GM23338 (cell line): ENCODE measurements at regions not wholly inside any gene's neighbourhood (a gene's known extent, or its start where the extent isn't known, plus 50 kb on each side); places are given as distances from the start of the nearest gene placed in this dataset.

Source experiments
- ATAC-seq: fragments of 200-7000 bp; cut with Tn5 transposase; 3 replicates; pipeline ENCODE4 v1.9.1; 2020
- DNase-seq: peaks from one replicate; pipeline ENCODE4 v3.0.0-alpha.2; 2015; ENCODE audit warnings: low spot score
- H2AFZ ChIP-seq: fragments of 200-600 bp; sonication (generic); 2 replicates; pipeline ENCODE4 v1.8.0; 2016; ENCODE audit warnings: antibody characterized with exemption, mild to moderate bottlenecking, moderate library complexity
- H3F3A ChIP-seq: fragments of 200-600 bp; sonication (generic); replicated peaks from 2 replicates; pipeline ENCODE4 v1.8.0; 2017; ENCODE audit warnings: antibody characterized with exemption, mixed run types, low read depth
- H3K27ac ChIP-seq: fragments of 200-600 bp; sonication (generic); 2 replicates; pipeline ENCODE4 v1.6.1; 2016; ENCODE audit warnings: low read depth
- H3K27me3 ChIP-seq: fragments of 200-600 bp; sonication (generic); 2 replicates; pipeline ENCODE4 v1.8.0; 2016; ENCODE audit warnings: mild to moderate bottlenecking, mixed run types, moderate library complexity; ENCODE audit not compliant: insufficient read depth
- H3K36me3 ChIP-seq: fragments of 200-600 bp; sonication (generic); 2 replicates; pipeline ENCODE4 v1.8.0; 2016; ENCODE audit warnings: mild to moderate bottlenecking; ENCODE audit not compliant: insufficient read depth
- H3K4me1 ChIP-seq: fragments of 200-600 bp; sonication (generic); 2 replicates; pipeline ENCODE4 v1.8.0; 2016; ENCODE audit warnings: mild to moderate bottlenecking, moderate library complexity; ENCODE audit not compliant: insufficient read depth
- H3K4me2 ChIP-seq: fragments of 200-600 bp; sonication (generic); 2 replicates; pipeline ENCODE4 v1.7.1; 2017; ENCODE audit warnings: mixed run types
- H3K4me3 ChIP-seq: fragments of 200-600 bp; sonication (generic); 2 replicates; pipeline ENCODE4 v1.6.1; 2016; ENCODE audit warnings: mixed run types
- H3K79me2 ChIP-seq: fragments of 200-600 bp; sonication (generic); replicated peaks from 2 replicates; pipeline ENCODE4 v1.8.0; 2017; ENCODE audit warnings: mild to moderate bottlenecking; ENCODE audit not compliant: insufficient read depth
- H3K9me2 ChIP-seq: fragments of 200-600 bp; sonication (generic); 2 replicates; pipeline ENCODE4 v1.8.0; 2017; ENCODE audit not compliant: insufficient read depth
- H4K20me1 ChIP-seq: fragments of 200-600 bp; sonication (generic); replicated peaks from 2 replicates; pipeline ENCODE4 v1.8.0; 2017; ENCODE audit warnings: mild to moderate bottlenecking; ENCODE audit not compliant: insufficient read depth
- H3K27ac Mint-ChIP-seq: 2 replicates; pipeline ENCODE4 v1.8.0; 2020; ENCODE audit warnings: inconsistent platforms, mild to moderate bottlenecking, moderate library complexity, mixed read lengths
- H3K27me3 Mint-ChIP-seq: 3 replicates; pipeline ENCODE4 v1.8.0; 2022; ENCODE audit warnings: low read depth, mild to moderate bottlenecking, moderate library complexity, mixed read lengths, inconsistent platforms; ENCODE audit not compliant: insufficient read depth, poor library complexity
- H3K36me3 Mint-ChIP-seq: 3 replicates; pipeline ENCODE4 v1.8.0; 2021; ENCODE audit warnings: low read depth, mild to moderate bottlenecking, inconsistent platforms, moderate library complexity, mixed read lengths
- H3K4me1 Mint-ChIP-seq: 3 replicates; pipeline ENCODE4 v1.8.0; 2020; ENCODE audit warnings: mild to moderate bottlenecking, inconsistent platforms, mixed read lengths
- H3K4me3 Mint-ChIP-seq: 3 replicates; pipeline ENCODE4 v1.8.0; 2021; ENCODE audit warnings: moderate library complexity, mild to moderate bottlenecking, inconsistent platforms, mixed read lengths
- H3K9me3 Mint-ChIP-seq: 3 replicates; pipeline ENCODE4 v1.8.0; 2020; ENCODE audit warnings: moderate library complexity, mild to moderate bottlenecking, inconsistent platforms, mixed read lengths
- CREB1 ChIP-seq: fragments of 250-450 bp; sonication (Bioruptor Pico); IDR thresholded peaks from 2 replicates; pipeline ENCODE4 v1.5.0; 2020; ENCODE audit warnings: low read depth, mild to moderate bottlenecking, moderate library complexity
- EZH2 ChIP-seq: fragments of 200-600 bp; sonication (generic); IDR thresholded peaks from one replicate; pipeline ENCODE4 v1.8.0; 2017; ENCODE audit warnings: antibody characterized with exemption, mild to moderate bottlenecking, low read depth; ENCODE audit not compliant: unreplicated experiment
- EZH2phosphoT487 ChIP-seq: fragments of 200-600 bp; sonication (generic); IDR thresholded peaks from one replicate; pipeline ENCODE4 v1.8.1; 2018; ENCODE audit warnings: antibody characterized with exemption; ENCODE audit not compliant: unreplicated experiment
- JUNB ChIP-seq: IDR thresholded peaks from one replicate; pipeline ENCODE4 v1.6.1; 2016; ENCODE audit warnings: antibody characterized with exemption; ENCODE audit not compliant: unreplicated experiment
- NANOG ChIP-seq: IDR thresholded peaks from 2 replicates; pipeline ENCODE4 v1.6.1; 2016; ENCODE audit warnings: antibody characterized with exemption, borderline replicate concordance
- POLR2AphosphoS5 ChIP-seq: IDR thresholded peaks from 2 replicates; pipeline ENCODE4 v1.6.1; 2016; ENCODE audit warnings: antibody characterized with exemption, low read depth
- STAT1 ChIP-seq: IDR thresholded peaks from one replicate; pipeline ENCODE4 v1.6.1; 2016; ENCODE audit warnings: antibody characterized with exemption; ENCODE audit not compliant: unreplicated experiment
- ZNF114 ChIP-seq: fragments of 250-450 bp; sonication (Bioruptor Pico); IDR thresholded peaks from 2 replicates; pipeline ENCODE4 v1.5.0; 2020; ENCODE audit warnings: mild to moderate bottlenecking, moderate library complexity
- ZNF331 ChIP-seq: fragments of 250-450 bp; sonication (Bioruptor Pico); IDR thresholded peaks from 2 replicates; pipeline ENCODE4 v1.5.0; 2020; ENCODE audit warnings: low read depth, mild to moderate bottlenecking, moderate library complexity
- TF ChIP-seq, protein P1 (sequence below), 2 experiments: fragments of 200-600 bp in 1 of 2; sonication (generic) in 1 of 2; conservative IDR thresholded peaks; 2 replicates each; pipeline versions ENCODE4 v1.5.1 to v1.6.1; 2016 to 2017; ENCODE audit warnings: antibody characterized with exemption in 2 of 2, low read depth in 2 of 2, mild to moderate bottlenecking in 2 of 2, moderate library complexity in 1 of 2
- TF ChIP-seq, protein P2 (sequence below): fragments of 250-450 bp; sonication (Bioruptor Pico); IDR thresholded peaks from 2 replicates; pipeline ENCODE4 v1.5.0; 2020; ENCODE audit warnings: mild to moderate bottlenecking, moderate library complexity
- TF ChIP-seq, protein P3 (sequence below): IDR thresholded peaks from 2 replicates; pipeline ENCODE4 v1.6.1; 2016; ENCODE audit warnings: antibody characterized with exemption
- TF ChIP-seq, protein P4 (sequence below): IDR thresholded peaks from one replicate; pipeline ENCODE4 v1.6.1; 2018; ENCODE audit warnings: antibody characterized with exemption; ENCODE audit not compliant: unreplicated experiment

DNA sequence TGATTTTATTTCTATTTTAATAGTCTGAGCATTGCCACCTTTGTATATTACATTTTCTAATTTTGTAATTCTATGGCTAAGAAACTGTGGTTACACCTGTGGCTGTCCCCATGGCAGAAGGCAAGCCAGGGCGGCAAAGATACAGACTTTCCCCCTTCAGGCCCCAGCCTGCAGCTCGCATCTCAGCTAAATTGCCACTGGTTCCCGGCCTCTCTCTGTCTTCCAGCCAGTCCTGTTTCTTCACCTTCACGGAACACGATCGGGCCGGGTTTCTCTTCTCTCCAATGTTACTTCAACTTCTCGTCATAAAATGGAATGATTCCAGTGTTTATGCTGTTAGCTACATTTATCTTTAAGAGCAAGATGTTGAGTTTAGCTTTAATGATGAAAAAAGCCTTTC lies 124.5 kb upstream of the ZNF507 start:
- Histone ChIP-seq H3K27ac (no peak overlapping the region), H3K4me2 (no peak overlapping the region), H3K36me3 (no peaks in the 10 kb centered on the region), H3K79me2 (no peaks in the 10 kb centered on the region), H3K27me3 (peaks cover 24% of the 10 kb centered on the region), H3K4me3 (no peak overlapping the region), H3K4me1 (no peaks in the 10 kb centered on the region; the same call in 1 of the 2 replicates), H2AFZ (no peak overlapping the region), H3F3A (no peaks in the 10 kb centered on the region), H3K9me2 (no peaks in the 10 kb centered on the region), H4K20me1 (no peaks in the 10 kb centered on the region)
- Mint-ChIP-seq H3K9me3 (no peaks in the 10 kb centered on the region), H3K4me3 (no peak overlapping the region), H3K27me3 (peaks cover 21% of the 10 kb centered on the region), H3K27ac (no peak overlapping the region), H3K4me1 (peaks cover 4% of the 10 kb centered on the region; the same call in 1 of the 3 replicates), H3K36me3 (no peaks in the 10 kb centered on the region)
- DNase-seq (no peak), ATAC-seq (no peak)
- TF ChIP-seq, protein P1, sequence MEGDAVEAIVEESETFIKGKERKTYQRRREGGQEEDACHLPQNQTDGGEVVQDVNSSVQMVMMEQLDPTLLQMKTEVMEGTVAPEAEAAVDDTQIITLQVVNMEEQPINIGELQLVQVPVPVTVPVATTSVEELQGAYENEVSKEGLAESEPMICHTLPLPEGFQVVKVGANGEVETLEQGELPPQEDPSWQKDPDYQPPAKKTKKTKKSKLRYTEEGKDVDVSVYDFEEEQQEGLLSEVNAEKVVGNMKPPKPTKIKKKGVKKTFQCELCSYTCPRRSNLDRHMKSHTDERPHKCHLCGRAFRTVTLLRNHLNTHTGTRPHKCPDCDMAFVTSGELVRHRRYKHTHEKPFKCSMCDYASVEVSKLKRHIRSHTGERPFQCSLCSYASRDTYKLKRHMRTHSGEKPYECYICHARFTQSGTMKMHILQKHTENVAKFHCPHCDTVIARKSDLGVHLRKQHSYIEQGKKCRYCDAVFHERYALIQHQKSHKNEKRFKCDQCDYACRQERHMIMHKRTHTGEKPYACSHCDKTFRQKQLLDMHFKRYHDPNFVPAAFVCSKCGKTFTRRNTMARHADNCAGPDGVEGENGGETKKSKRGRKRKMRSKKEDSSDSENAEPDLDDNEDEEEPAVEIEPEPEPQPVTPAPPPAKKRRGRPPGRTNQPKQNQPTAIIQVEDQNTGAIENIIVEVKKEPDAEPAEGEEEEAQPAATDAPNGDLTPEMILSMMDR (conservative IDR thresholded peaks at IDR 0.05; ENCODE audit: low read depth in 2 of 2), result no peak
- TF ChIP-seq POLR2AphosphoS5 (no peak), CREB1 (no peak), ZNF114 (no peak), ZNF331 (no peak), EZH2 (no peak), JUNB (no peak), EZH2phosphoT487 (no peak), NANOG (no peak), STAT1 (no peak)
- TF ChIP-seq, protein P2, sequence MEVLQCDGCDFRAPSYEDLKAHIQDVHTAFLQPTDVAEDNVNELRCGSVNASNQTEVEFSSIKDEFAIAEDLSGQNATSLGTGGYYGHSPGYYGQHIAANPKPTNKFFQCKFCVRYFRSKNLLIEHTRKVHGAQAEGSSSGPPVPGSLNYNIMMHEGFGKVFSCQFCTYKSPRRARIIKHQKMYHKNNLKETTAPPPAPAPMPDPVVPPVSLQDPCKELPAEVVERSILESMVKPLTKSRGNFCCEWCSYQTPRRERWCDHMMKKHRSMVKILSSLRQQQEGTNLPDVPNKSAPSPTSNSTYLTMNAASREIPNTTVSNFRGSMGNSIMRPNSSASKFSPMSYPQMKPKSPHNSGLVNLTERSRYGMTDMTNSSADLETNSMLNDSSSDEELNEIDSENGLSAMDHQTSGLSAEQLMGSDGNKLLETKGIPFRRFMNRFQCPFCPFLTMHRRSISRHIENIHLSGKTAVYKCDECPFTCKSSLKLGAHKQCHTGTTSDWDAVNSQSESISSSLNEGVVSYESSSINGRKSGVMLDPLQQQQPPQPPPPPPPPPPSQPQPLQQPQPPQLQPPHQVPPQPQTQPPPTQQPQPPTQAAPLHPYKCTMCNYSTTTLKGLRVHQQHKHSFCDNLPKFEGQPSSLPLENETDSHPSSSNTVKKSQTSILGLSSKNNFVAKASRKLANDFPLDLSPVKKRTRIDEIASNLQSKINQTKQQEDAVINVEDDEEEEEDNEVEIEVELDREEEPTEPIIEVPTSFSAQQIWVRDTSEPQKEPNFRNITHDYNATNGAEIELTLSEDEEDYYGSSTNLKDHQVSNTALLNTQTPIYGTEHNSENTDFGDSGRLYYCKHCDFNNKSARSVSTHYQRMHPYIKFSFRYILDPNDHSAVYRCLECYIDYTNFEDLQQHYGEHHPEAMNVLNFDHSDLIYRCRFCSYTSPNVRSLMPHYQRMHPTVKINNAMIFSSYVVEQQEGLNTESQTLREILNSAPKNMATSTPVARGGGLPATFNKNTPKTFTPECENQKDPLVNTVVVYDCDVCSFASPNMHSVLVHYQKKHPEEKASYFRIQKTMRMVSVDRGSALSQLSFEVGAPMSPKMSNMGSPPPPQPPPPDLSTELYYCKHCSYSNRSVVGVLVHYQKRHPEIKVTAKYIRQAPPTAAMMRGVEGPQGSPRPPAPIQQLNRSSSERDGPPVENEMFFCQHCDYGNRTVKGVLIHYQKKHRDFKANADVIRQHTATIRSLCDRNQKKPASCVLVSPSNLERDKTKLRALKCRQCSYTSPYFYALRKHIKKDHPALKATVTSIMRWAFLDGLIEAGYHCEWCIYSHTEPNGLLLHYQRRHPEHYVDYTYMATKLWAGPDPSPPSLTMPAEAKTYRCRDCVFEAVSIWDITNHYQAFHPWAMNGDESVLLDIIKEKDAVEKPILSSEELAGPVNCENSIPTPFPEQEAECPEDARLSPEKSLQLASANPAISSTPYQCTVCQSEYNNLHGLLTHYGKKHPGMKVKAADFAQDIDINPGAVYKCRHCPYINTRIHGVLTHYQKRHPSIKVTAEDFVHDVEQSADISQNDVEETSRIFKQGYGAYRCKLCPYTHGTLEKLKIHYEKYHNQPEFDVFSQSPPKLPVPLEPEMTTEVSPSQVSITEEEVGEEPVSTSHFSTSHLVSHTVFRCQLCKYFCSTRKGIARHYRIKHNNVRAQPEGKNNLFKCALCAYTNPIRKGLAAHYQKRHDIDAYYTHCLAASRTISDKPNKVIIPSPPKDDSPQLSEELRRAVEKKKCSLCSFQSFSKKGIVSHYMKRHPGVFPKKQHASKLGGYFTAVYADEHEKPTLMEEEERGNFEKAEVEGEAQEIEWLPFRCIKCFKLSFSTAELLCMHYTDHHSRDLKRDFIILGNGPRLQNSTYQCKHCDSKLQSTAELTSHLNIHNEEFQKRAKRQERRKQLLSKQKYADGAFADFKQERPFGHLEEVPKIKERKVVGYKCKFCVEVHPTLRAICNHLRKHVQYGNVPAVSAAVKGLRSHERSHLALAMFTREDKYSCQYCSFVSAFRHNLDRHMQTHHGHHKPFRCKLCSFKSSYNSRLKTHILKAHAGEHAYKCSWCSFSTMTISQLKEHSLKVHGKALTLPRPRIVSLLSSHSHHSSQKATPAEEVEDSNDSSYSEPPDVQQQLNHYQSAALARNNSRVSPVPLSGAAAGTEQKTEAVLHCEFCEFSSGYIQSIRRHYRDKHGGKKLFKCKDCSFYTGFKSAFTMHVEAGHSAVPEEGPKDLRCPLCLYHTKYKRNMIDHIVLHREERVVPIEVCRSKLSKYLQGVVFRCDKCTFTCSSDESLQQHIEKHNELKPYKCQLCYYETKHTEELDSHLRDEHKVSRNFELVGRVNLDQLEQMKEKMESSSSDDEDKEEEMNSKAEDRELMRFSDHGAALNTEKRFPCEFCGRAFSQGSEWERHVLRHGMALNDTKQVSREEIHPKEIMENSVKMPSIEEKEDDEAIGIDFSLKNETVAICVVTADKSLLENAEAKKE, result no peak
- TF ChIP-seq, protein P3, sequence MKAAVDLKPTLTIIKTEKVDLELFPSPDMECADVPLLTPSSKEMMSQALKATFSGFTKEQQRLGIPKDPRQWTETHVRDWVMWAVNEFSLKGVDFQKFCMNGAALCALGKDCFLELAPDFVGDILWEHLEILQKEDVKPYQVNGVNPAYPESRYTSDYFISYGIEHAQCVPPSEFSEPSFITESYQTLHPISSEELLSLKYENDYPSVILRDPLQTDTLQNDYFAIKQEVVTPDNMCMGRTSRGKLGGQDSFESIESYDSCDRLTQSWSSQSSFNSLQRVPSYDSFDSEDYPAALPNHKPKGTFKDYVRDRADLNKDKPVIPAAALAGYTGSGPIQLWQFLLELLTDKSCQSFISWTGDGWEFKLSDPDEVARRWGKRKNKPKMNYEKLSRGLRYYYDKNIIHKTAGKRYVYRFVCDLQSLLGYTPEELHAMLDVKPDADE, result no peak
- TF ChIP-seq, protein P4, sequence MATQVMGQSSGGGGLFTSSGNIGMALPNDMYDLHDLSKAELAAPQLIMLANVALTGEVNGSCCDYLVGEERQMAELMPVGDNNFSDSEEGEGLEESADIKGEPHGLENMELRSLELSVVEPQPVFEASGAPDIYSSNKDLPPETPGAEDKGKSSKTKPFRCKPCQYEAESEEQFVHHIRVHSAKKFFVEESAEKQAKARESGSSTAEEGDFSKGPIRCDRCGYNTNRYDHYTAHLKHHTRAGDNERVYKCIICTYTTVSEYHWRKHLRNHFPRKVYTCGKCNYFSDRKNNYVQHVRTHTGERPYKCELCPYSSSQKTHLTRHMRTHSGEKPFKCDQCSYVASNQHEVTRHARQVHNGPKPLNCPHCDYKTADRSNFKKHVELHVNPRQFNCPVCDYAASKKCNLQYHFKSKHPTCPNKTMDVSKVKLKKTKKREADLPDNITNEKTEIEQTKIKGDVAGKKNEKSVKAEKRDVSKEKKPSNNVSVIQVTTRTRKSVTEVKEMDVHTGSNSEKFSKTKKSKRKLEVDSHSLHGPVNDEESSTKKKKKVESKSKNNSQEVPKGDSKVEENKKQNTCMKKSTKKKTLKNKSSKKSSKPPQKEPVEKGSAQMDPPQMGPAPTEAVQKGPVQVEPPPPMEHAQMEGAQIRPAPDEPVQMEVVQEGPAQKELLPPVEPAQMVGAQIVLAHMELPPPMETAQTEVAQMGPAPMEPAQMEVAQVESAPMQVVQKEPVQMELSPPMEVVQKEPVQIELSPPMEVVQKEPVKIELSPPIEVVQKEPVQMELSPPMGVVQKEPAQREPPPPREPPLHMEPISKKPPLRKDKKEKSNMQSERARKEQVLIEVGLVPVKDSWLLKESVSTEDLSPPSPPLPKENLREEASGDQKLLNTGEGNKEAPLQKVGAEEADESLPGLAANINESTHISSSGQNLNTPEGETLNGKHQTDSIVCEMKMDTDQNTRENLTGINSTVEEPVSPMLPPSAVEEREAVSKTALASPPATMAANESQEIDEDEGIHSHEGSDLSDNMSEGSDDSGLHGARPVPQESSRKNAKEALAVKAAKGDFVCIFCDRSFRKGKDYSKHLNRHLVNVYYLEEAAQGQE, result no peak
